Breast epithelium (tissue), 3 donors: ENCODE measurements at regions not wholly inside any gene's neighbourhood (a gene's known extent, or its start where the extent isn't known, plus 50 kb on each side); places are given as distances from the start of the nearest gene placed in this dataset.

Experiments used
- POLR2A ChIP-seq: fragments of 450-650 bp; IDR thresholded peaks from one replicate; pipeline ENCODE4 v1.6.1; 2016; ENCODE audit warnings: antibody characterized with exemption, mild to moderate bottlenecking, moderate library complexity
- POLR2AphosphoS5 ChIP-seq, 3 donors: sonication (generic); formaldehyde crosslinking; IDR thresholded peaks; one replicate each; pipeline ENCODE4 v1.6.1; 2017; ENCODE audit warnings: antibody characterized with exemption in 3 of 3
- TF ChIP-seq, protein P1 (sequence below), 3 donors: fragments of 450-650 bp; IDR thresholded peaks; one replicate each; pipeline ENCODE4 v1.5.1; 2016 to 2017; ENCODE audit warnings: antibody characterized with exemption in 3 of 3, mild to moderate bottlenecking in 3 of 3, moderate library complexity in 3 of 3

DNA sequence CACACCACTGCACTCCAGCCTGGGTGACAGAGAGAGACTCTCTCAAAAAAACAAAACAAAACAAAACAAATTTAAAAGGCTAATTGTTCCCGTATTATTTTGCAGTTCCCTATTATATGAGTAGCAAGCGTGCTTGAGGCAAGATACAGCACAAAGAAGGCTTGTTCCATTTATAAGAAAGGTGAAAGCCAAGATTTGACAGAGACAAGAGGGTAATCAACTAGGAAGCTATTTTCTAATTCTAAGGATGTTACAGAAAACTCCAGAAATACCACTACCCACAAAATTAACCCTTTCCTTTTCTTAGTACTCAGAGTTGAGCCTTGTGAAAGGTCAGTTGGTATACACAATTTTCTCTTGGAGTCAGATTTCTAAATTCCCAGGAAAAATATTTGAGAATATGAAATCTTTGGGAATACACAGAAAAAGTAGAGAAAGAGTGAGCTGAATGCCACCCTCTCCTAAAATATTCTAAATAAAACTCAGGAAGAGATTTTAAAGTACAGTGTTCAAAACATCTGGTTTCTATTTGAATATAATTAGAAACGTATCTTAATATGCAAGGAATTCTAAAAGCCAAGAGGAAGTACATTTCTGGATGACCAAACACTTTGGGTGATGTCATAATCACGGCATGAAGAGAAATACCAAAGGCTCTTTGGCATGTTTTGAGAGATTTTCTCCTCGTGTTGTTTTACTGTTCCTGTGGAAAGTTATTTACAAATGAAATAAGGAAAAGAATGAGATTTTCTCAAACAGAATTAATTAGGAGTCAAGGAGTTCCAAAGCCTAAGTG lies 63.0 kb upstream of the FLT1 start:
- TF ChIP-seq, protein P1, sequence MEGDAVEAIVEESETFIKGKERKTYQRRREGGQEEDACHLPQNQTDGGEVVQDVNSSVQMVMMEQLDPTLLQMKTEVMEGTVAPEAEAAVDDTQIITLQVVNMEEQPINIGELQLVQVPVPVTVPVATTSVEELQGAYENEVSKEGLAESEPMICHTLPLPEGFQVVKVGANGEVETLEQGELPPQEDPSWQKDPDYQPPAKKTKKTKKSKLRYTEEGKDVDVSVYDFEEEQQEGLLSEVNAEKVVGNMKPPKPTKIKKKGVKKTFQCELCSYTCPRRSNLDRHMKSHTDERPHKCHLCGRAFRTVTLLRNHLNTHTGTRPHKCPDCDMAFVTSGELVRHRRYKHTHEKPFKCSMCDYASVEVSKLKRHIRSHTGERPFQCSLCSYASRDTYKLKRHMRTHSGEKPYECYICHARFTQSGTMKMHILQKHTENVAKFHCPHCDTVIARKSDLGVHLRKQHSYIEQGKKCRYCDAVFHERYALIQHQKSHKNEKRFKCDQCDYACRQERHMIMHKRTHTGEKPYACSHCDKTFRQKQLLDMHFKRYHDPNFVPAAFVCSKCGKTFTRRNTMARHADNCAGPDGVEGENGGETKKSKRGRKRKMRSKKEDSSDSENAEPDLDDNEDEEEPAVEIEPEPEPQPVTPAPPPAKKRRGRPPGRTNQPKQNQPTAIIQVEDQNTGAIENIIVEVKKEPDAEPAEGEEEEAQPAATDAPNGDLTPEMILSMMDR (IDR thresholded peaks at IDR 0.05): no peak
- no peak for TF ChIP-seq POLR2A
- no peak for TF ChIP-seq POLR2AphosphoS5 (IDR thresholded peaks at IDR 0.05)
